Activated B cell treated with CpG ODN at 0.5 μM for 24 hours (primary cell): ENCODE measurements at regions not wholly inside any gene's neighbourhood (a gene's known extent, or its start where the extent isn't known, plus 50 kb on each side); places are given as distances from the start of the nearest gene placed in this dataset.

ENCODE experiments used
- ATAC-seq: fragments of 200-7000 bp; cut with Tn5 transposase; one replicate; pipeline ENCODE4 v1.10.0; 2021; ENCODE audit warnings: low read depth, mild to moderate bottlenecking, moderate library complexity
- CTCF ChIA-PET: fragments of 350-600 bp; sonication (Branson Sonifier 250); formaldehyde crosslinking; loops from one replicate; lab custom pipeline; 2021; ENCODE audit warnings: antibody characterized with exemption; lab: Charles Lee
- POLR2A ChIA-PET: fragments of 350-600 bp; sonication (Branson Sonifier 250); formaldehyde crosslinking; loops from one replicate; lab custom pipeline; 2021; ENCODE audit warnings: antibody characterized with exemption; lab: Charles Lee
- DNase-seq: peaks from one replicate; pipeline ENCODE4 v3.0.0; 2022
- H3K27ac Mint-ChIP-seq: one replicate; pipeline ENCODE4 v1.8.0; 2020; ENCODE audit warnings: mixed read lengths
- H3K27me3 Mint-ChIP-seq: one replicate; pipeline ENCODE4 v1.8.0; 2021; ENCODE audit warnings: mixed read lengths
- H3K36me3 Mint-ChIP-seq: one replicate; pipeline ENCODE4 v1.8.0; 2021; ENCODE audit warnings: low read depth, mixed read lengths
- H3K4me1 Mint-ChIP-seq: one replicate; pipeline ENCODE4 v1.8.0; 2021; ENCODE audit warnings: mixed read lengths
- H3K4me3 Mint-ChIP-seq: one replicate; pipeline ENCODE4 v1.8.0; 2020; ENCODE audit warnings: mild to moderate bottlenecking, mixed read lengths
- H3K9me3 Mint-ChIP-seq: one replicate; pipeline ENCODE4 v1.8.0; 2020; ENCODE audit warnings: mixed read lengths
- intact Hi-C: fragments of 100-400 bp; cut with micrococcal nuclease; formaldehyde crosslinking; loops from one replicate; pipeline ENCODE4 v1.15.1; 2024
- TF ChIP-seq, protein P1 (sequence below): fragments of 200-600 bp; IDR thresholded peaks from one replicate; pipeline ENCODE4 v1.8.0; 2022; ENCODE audit warnings: antibody characterized with exemption, mild to moderate bottlenecking

- ATAC-seq (no peak), DNase-seq (no peak)
- ChIA-PET POLR2A (no interaction called here), CTCF (no interaction called here)
- TF ChIP-seq, protein P1, sequence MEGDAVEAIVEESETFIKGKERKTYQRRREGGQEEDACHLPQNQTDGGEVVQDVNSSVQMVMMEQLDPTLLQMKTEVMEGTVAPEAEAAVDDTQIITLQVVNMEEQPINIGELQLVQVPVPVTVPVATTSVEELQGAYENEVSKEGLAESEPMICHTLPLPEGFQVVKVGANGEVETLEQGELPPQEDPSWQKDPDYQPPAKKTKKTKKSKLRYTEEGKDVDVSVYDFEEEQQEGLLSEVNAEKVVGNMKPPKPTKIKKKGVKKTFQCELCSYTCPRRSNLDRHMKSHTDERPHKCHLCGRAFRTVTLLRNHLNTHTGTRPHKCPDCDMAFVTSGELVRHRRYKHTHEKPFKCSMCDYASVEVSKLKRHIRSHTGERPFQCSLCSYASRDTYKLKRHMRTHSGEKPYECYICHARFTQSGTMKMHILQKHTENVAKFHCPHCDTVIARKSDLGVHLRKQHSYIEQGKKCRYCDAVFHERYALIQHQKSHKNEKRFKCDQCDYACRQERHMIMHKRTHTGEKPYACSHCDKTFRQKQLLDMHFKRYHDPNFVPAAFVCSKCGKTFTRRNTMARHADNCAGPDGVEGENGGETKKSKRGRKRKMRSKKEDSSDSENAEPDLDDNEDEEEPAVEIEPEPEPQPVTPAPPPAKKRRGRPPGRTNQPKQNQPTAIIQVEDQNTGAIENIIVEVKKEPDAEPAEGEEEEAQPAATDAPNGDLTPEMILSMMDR, result no peak
- Mint-ChIP-seq H3K4me1 (no peaks in the 10 kb centered on the region), H3K27ac (no peak overlapping the region), H3K9me3 (no peaks in the 10 kb centered on the region), H3K27me3 (no peaks in the 10 kb centered on the region), H3K36me3 (no peaks in the 10 kb centered on the region), H3K4me3 (no peak overlapping the region)
- intact Hi-C loops, result no loop called here
Measured at GRCh38 chr15:95503640-95504225, 826.8 kb upstream of the NR2F2 start.

DNA sequence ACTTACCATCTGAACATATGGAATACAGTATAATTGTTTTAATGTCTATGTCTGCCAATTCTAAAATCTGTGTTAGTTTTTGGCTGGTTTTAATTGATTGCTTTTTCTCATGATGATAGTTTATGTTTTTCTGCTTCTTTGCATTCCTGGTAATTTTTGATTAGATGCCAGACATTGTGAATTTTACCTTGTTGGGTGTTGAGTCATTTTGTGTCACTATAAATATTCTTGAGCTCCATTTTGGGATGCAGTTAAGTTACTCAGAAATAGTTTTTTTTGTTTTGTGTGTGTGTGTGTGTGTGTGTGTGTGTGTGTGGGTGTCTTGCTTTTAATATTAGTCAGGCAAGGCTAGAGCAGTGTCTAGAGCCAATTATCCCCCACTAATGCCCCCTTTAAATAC is 818.8 kb upstream of the NR2F2 start:
- DNase-seq, result no peak
- Mint-ChIP-seq H3K9me3 (peaks cover 6% of the 10 kb centered on the region), H3K4me3 (no peak overlapping the region), H3K4me1 (no peaks in the 10 kb centered on the region), H3K36me3 (no peaks in the 10 kb centered on the region), H3K27me3 (no peaks in the 10 kb centered on the region), H3K27ac (no peak overlapping the region)
- POLR2A ChIA-PET, result no interaction called here
- CTCF ChIA-PET, result no interaction called here
- intact Hi-C loops, result no loop called here
- TF ChIP-seq, protein P1, result no peak
- no peak for ATAC-seq

- H3K4me1 Mint-ChIP-seq, result no peaks in the 10 kb centered on the region
- no peak for ATAC-seq
- TF ChIP-seq, protein P1, result no peak
- peaks cover 6% of the 10 kb centered on the region for H3K9me3 Mint-ChIP-seq
- no peak for DNase-seq
- POLR2A ChIA-PET, result no interaction called here
- CTCF ChIA-PET, result no interaction called here
- no peaks in the 10 kb centered on the region for H3K27me3 Mint-ChIP-seq
- no peak overlapping the region for H3K27ac Mint-ChIP-seq
- intact Hi-C loops, result no loop called here
- no peaks in the 10 kb centered on the region for H3K36me3 Mint-ChIP-seq
- H3K4me3 Mint-ChIP-seq, result no peak overlapping the region
Measured at GRCh38 chr15:95512906-95513305, 817.6 kb upstream of the NR2F2 start.

- Mint-ChIP-seq H3K27me3 (no peaks in the 10 kb centered on the region), H3K36me3 (no peaks in the 10 kb centered on the region), H3K9me3 (peaks cover 3% of the 10 kb centered on the region), H3K4me1 (no peaks in the 10 kb centered on the region), H3K4me3 (no peak overlapping the region), H3K27ac (no peak overlapping the region)
- intact Hi-C loops, result no loop called here
- ChIA-PET POLR2A (no interaction called here), CTCF (no interaction called here)
- DNase-seq, result no peak
- TF ChIP-seq, protein P1, result no peak
- ATAC-seq, result no peak
Measured at GRCh38 chr15:95519887-95520286, 810.6 kb upstream of the NR2F2 start.

GRCh38 chr15:95520511-95520910 is 810.0 kb upstream of the NR2F2 start:
- H3K9me3 Mint-ChIP-seq, result peaks cover 3% of the 10 kb centered on the region
- no peaks in the 10 kb centered on the region for H3K27me3 Mint-ChIP-seq
- intact Hi-C loops, result no loop called here
- ATAC-seq, result no peak
- no peaks in the 10 kb centered on the region for H3K4me1 Mint-ChIP-seq
- TF ChIP-seq, protein P1, result no peak
- DNase-seq, result no peak
- no peaks in the 10 kb centered on the region for H3K36me3 Mint-ChIP-seq
- ChIA-PET CTCF (no interaction called here), POLR2A (no interaction called here)
- no peak overlapping the region for H3K27ac Mint-ChIP-seq
- no peak overlapping the region for H3K4me3 Mint-ChIP-seq
